Prostate gland (tissue), 2 donors: ENCODE measurements at regions not wholly inside any gene's neighbourhood (a gene's known extent, or its start where the extent isn't known, plus 50 kb on each side); places are given as distances from the start of the nearest gene placed in this dataset.

Source experiments
- POLR2A ChIP-seq: fragments of 450-650 bp; IDR thresholded peaks from one replicate; pipeline ENCODE4 v1.6.1; 2016; ENCODE audit warnings: antibody characterized with exemption, mild to moderate bottlenecking
- TF ChIP-seq, protein P1 (sequence below), 4 experiments: fragments of 200-600 bp in 2 of 4; fragments of 450-650 bp in 2 of 4; sonication (generic) in 2 of 4; IDR thresholded peaks; 1 replicate in 3 of 4; 2 replicates in 1 of 4; pipeline ENCODE4 v1.5.1; 2016 to 2019; ENCODE audit warnings: antibody characterized with exemption in 4 of 4, mild to moderate bottlenecking in 2 of 4, moderate library complexity in 2 of 4

DNA sequence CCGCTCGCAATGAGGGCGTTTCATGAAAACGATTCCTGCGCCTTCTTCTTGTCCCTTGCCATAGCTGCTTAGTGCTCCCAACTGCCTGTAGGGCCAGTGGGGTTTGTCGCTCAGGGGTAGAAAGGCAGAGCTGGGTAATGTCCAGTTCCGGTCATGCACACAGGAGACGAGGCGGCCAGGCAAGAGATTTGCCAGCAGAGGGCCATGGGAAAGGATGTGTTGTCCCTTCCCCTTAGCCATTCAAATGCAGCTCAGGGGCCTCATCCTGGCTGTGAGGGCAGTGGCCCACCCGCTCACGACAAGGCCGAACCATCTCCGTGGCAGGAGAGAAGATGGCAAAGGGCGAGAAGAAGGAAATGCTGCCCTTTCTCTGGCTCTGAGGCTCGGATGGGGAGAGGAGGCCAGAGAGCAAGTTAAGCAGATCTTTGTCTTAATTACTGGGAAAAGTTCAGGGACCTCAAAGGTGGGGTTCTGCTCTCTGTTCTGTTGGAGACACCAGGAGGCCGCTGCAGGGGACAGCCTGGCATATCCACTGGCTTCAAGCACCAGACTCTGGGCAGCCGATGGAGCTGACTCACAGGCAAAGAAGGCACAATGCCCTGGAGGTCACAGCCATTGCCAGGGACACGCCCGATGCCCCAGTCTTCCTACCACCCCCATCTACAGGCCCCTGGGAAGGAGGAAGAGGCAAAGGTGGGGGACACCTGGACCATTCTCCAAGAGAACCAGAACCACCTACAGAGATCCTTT lies 534.8 kb upstream of the MGMT start:
- TF ChIP-seq, protein P1, sequence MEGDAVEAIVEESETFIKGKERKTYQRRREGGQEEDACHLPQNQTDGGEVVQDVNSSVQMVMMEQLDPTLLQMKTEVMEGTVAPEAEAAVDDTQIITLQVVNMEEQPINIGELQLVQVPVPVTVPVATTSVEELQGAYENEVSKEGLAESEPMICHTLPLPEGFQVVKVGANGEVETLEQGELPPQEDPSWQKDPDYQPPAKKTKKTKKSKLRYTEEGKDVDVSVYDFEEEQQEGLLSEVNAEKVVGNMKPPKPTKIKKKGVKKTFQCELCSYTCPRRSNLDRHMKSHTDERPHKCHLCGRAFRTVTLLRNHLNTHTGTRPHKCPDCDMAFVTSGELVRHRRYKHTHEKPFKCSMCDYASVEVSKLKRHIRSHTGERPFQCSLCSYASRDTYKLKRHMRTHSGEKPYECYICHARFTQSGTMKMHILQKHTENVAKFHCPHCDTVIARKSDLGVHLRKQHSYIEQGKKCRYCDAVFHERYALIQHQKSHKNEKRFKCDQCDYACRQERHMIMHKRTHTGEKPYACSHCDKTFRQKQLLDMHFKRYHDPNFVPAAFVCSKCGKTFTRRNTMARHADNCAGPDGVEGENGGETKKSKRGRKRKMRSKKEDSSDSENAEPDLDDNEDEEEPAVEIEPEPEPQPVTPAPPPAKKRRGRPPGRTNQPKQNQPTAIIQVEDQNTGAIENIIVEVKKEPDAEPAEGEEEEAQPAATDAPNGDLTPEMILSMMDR (IDR thresholded peaks at IDR 0.05): no peak
- TF ChIP-seq POLR2A: no peak
